Ovary (tissue), 7 donors: ENCODE measurements at regions not wholly inside any gene's neighbourhood (a gene's known extent, or its start where the extent isn't known, plus 50 kb on each side); places are given as distances from the start of the nearest gene placed in this dataset.

Source experiments
- DNase-seq, 5 donors: peaks; one replicate each; pipeline ENCODE4 v3.0.0-alpha.2; 2019 to 2020
- H3K27ac ChIP-seq, 2 donors: fragments of 200-600 bp; one replicate each; pipeline versions ENCODE4 v1.5.1 to v1.8.0; 2019 to 2022
- H3K27me3 ChIP-seq: fragments of 200-600 bp; one replicate; pipeline ENCODE4 v1.8.0; 2022
- H3K36me3 ChIP-seq: fragments of 200-600 bp; sonication (generic); one replicate; pipeline ENCODE4 v1.5.1; 2019
- H3K4me1 ChIP-seq: one replicate; pipeline ENCODE4 v1.8.1; 2013; ENCODE audit warnings: mild to moderate bottlenecking, moderate library complexity; ENCODE audit not compliant: insufficient read depth
- H3K4me3 ChIP-seq: fragments of 200-600 bp; sonication (generic); one replicate; pipeline ENCODE4 v1.5.1; 2017
- H3K9me3 ChIP-seq, 2 donors: fragments of 200-600 bp in 1 of 2; sonication (generic) in 1 of 2; one replicate each; pipeline versions ENCODE4 v1.5.1 to v1.8.1; 2013 to 2019; ENCODE audit warnings: mild to moderate bottlenecking in 1 of 2, moderate library complexity in 1 of 2
- CTCF ChIP-seq, 3 donors: fragments of 450-650 bp in 2 of 3; fragments of 200-600 bp in 1 of 3; IDR thresholded peaks; one replicate each; pipeline versions ENCODE4 v1.5.1 to v1.8.0; 2016 to 2022; ENCODE audit warnings: antibody characterized with exemption in 3 of 3, mild to moderate bottlenecking in 1 of 3
- EP300 ChIP-seq: sonication (generic); formaldehyde crosslinking; IDR thresholded peaks from one replicate; pipeline ENCODE4 v1.6.1; 2017; ENCODE audit warnings: antibody characterized with exemption
- POLR2A ChIP-seq: fragments of 450-650 bp; IDR thresholded peaks from one replicate; pipeline ENCODE4 v1.6.1; 2017; ENCODE audit warnings: antibody characterized with exemption, mild to moderate bottlenecking, moderate library complexity
- WGBS, 3 donors: extraction: QIAGEN DNeasy Blood & Tissue Kit in 1 of 3; methylation state at CpG; one replicate each; pipeline versions ENCODE4 v1.1.5 to v1.1.7; 2013 to 2017; 5-methylcytosine and 5-hydroxymethylcytosine counted together
- intact Hi-C, 4 donors: fragments of 100-400 bp; cut with DNase I; formaldehyde crosslinking; loops; one replicate each; pipeline versions ENCODE4 v1.11.0 to v1.15.1; 2022 to 2023
- donor health status: DM: no; HTN: no; CAD: no; lungs with moderate emphysema.
- donor health status: DM: no; HTN: no; CAD: no.
- donor health status: Bipolar disorder and iron deficiency.
- donor health status: DM: no; HTN: no; CAD: no.
- donor health status: DM: yes; HTN: yes; CAD: no.

GRCh38 chr3:137222736-137223225 is 265.0 kb downstream of the IL20RB start:
- Histone ChIP-seq H3K27ac (no peak overlapping the region), H3K36me3 (no peaks in the 10 kb centered on the region), H3K9me3 (no peaks in the 10 kb centered on the region), H3K27me3 (no peaks in the 10 kb centered on the region), H3K4me3 (no peak overlapping the region), H3K4me1 (no peaks in the 10 kb centered on the region)
- WGBS, 3 donors: 26 to 52% (median 38%) methylated on average over 2 of the region's 2 CpGs
- no peak for TF ChIP-seq EP300
- TF ChIP-seq POLR2A: no peak
- no peak for TF ChIP-seq CTCF (IDR thresholded peaks at IDR 0.05)
- intact Hi-C loops: no loop called here
- DNase-seq: no peak

GRCh38 chr3:137224464-137224863 is 266.7 kb downstream of the IL20RB start:
- H3K4me3 ChIP-seq: no peak overlapping the region
- DNase-seq: no peak
- WGBS, 3 donors: 87 to 95% (median 89%) methylated on average over 3 of the region's 3 CpGs
- H3K9me3 ChIP-seq: no peaks in the 10 kb centered on the region
- no peaks in the 10 kb centered on the region for H3K36me3 ChIP-seq
- TF ChIP-seq EP300 (no peak), CTCF (IDR thresholded peaks at IDR 0.05) (no peak), POLR2A (no peak)
- H3K27me3 ChIP-seq: no peaks in the 10 kb centered on the region
- no peak overlapping the region for H3K27ac ChIP-seq
- intact Hi-C loops: no loop called here
- no peaks in the 10 kb centered on the region for H3K4me1 ChIP-seq

- H3K36me3 ChIP-seq: no peaks in the 10 kb centered on the region
- intact Hi-C loops: no loop called here
- H3K27ac ChIP-seq: no peak overlapping the region
- no peak overlapping the region for H3K4me3 ChIP-seq
- TF ChIP-seq EP300 (no peak), POLR2A (no peak), CTCF (IDR thresholded peaks at IDR 0.05) (no peak)
- 20 to 22% (median 21%) methylated on average over 6 of the region's 6 CpGs for WGBS, 3 donors
- H3K9me3 ChIP-seq: no peaks in the 10 kb centered on the region
- no peaks in the 10 kb centered on the region for H3K4me1 ChIP-seq
- H3K27me3 ChIP-seq: no peaks in the 10 kb centered on the region
- DNase-seq: no peak
Measured at GRCh38 chr3:137242836-137243400, 285.1 kb downstream of the IL20RB start.

GRCh38 chr3:137246491-137246890 is 288.7 kb downstream of the IL20RB start:
- Histone ChIP-seq H3K27me3 (no peaks in the 10 kb centered on the region), H3K27ac (no peak overlapping the region), H3K9me3 (no peaks in the 10 kb centered on the region), H3K4me1 (no peaks in the 10 kb centered on the region), H3K4me3 (no peak overlapping the region), H3K36me3 (no peaks in the 10 kb centered on the region)
- WGBS, 3 donors: 72 to 85% (median 72%) methylated on average over 2 of the region's 2 CpGs
- intact Hi-C loops: no loop called here
- TF ChIP-seq POLR2A (no peak), CTCF (IDR thresholded peaks at IDR 0.05) (no peak), EP300 (no peak)
- no peak for DNase-seq
